K562 (cell line): ENCODE measurements at regions not wholly inside any gene's neighbourhood (a gene's known extent, or its start where the extent isn't known, plus 50 kb on each side); places are given as distances from the start of the nearest gene placed in this dataset.

Experiments
- EZH2 ChIP-seq: IDR thresholded peaks from 2 replicates; pipeline ENCODE4 v1.6.1; 2012; ENCODE audit warnings: low read depth, mild to moderate bottlenecking, inconsistent platforms, low read length, borderline replicate concordance
- NFIC ChIP-seq: fragments of 450-650 bp; IDR thresholded peaks from 2 replicates; pipeline ENCODE4 v1.6.1; 2017; ENCODE audit warnings: mild to moderate bottlenecking, inconsistent platforms
- NFYB ChIP-seq: IDR thresholded peaks from 2 replicates; pipeline ENCODE4 v1.6.1; 2011; ENCODE audit warnings: mild to moderate bottlenecking, moderate library complexity; ENCODE audit not compliant: insufficient read length; ENCODE audit errors: extremely low read depth
- RCOR1 ChIP-seq, 2 experiments: IDR thresholded peaks; 2 replicates each; pipeline ENCODE4 v1.6.1; 2012; ENCODE audit warnings: low read depth in 2 of 2, low read length in 2 of 2, borderline replicate concordance in 1 of 2, improper control_type of control experiment in 1 of 2
- TARDBP ChIP-seq: fragments of 450-650 bp; IDR thresholded peaks from 2 replicates; pipeline ENCODE4 v1.6.1; 2016
- ZFX ChIP-seq: sonication (generic); formaldehyde crosslinking; IDR thresholded peaks from 2 replicates; pipeline ENCODE4 v1.8.0; 2022; ENCODE audit warnings: mild to moderate bottlenecking, missing genetic modification reagents, moderate library complexity

- TF ChIP-seq ZFX (CRISPR knock-in tag) = no peak
- TF ChIP-seq NFYB = no peak
- TF ChIP-seq RCOR1 (IDR thresholded peaks at IDR 0.05; ENCODE audit: borderline replicate concordance in 1 of 2, low read depth in 2 of 2, low read length in 2 of 2) = no peak
- TF ChIP-seq EZH2 = no peak
- TF ChIP-seq NFIC = no peak
- TF ChIP-seq TARDBP = no peak
These were observed 488.3 kb downstream of the CDH26 start for GRCh38 chr20:60446267-60447111.
